ENCODE measurements at regions not wholly inside any gene's neighbourhood (a gene's known extent, or its start where the extent isn't known, plus 50 kb on each side); places are given as distances from the start of the nearest gene placed in this dataset.

DNA sequence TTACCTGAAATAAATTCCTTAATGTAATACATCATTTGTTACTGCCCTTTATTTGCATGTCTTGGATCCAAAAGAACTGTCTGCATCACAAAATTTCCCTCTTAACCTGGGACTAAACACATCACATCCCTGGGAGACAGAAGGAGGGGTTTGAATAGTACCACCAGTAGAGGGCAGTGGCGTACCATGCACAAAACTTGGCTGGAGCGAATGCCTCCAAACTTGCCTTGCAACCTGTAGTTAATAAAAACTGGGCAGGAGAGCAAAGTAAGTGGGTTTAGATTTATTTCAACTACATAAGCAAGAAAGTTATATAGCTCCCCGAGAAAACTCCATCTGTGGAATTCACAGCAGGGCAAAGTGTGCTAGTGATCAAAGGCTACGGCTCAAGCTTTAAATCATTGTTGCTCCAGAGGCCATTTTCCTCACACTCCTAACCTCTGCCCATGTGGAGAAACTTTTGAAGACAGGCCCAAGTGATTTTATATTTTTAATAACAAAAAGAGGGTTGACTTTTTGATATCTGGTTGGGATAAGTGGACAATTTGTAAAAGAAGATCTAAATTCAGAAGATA is 1176.7 kb upstream of the SEL1L start:
- peak; percentile 25 to 59 for DNase-seq (ENCODE audit: low read depth in 1 of 2, low spot score in 1 of 2)
- TF ChIP-seq, protein P1, sequence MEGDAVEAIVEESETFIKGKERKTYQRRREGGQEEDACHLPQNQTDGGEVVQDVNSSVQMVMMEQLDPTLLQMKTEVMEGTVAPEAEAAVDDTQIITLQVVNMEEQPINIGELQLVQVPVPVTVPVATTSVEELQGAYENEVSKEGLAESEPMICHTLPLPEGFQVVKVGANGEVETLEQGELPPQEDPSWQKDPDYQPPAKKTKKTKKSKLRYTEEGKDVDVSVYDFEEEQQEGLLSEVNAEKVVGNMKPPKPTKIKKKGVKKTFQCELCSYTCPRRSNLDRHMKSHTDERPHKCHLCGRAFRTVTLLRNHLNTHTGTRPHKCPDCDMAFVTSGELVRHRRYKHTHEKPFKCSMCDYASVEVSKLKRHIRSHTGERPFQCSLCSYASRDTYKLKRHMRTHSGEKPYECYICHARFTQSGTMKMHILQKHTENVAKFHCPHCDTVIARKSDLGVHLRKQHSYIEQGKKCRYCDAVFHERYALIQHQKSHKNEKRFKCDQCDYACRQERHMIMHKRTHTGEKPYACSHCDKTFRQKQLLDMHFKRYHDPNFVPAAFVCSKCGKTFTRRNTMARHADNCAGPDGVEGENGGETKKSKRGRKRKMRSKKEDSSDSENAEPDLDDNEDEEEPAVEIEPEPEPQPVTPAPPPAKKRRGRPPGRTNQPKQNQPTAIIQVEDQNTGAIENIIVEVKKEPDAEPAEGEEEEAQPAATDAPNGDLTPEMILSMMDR (IDR thresholded peaks at IDR 0.05; ENCODE audit: insufficient read depth, low read length), result peak; percentile 72
- TF ChIP-seq GABPA (IDR thresholded peaks at IDR 0.05; ENCODE audit: low read depth) (no peak), SPI1 (IDR thresholded peaks at IDR 0.05; ENCODE audit: borderline replicate concordance, low read depth) (no peak), POLR2AphosphoS5 (IDR thresholded peaks at IDR 0.05; ENCODE audit: low read depth) (no peak)
- TF ChIP-seq, protein P2, sequence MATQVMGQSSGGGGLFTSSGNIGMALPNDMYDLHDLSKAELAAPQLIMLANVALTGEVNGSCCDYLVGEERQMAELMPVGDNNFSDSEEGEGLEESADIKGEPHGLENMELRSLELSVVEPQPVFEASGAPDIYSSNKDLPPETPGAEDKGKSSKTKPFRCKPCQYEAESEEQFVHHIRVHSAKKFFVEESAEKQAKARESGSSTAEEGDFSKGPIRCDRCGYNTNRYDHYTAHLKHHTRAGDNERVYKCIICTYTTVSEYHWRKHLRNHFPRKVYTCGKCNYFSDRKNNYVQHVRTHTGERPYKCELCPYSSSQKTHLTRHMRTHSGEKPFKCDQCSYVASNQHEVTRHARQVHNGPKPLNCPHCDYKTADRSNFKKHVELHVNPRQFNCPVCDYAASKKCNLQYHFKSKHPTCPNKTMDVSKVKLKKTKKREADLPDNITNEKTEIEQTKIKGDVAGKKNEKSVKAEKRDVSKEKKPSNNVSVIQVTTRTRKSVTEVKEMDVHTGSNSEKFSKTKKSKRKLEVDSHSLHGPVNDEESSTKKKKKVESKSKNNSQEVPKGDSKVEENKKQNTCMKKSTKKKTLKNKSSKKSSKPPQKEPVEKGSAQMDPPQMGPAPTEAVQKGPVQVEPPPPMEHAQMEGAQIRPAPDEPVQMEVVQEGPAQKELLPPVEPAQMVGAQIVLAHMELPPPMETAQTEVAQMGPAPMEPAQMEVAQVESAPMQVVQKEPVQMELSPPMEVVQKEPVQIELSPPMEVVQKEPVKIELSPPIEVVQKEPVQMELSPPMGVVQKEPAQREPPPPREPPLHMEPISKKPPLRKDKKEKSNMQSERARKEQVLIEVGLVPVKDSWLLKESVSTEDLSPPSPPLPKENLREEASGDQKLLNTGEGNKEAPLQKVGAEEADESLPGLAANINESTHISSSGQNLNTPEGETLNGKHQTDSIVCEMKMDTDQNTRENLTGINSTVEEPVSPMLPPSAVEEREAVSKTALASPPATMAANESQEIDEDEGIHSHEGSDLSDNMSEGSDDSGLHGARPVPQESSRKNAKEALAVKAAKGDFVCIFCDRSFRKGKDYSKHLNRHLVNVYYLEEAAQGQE (IDR thresholded peaks at IDR 0.05; ENCODE audit: insufficient replicate concordance, low read depth), result no peak
- Histone ChIP-seq H3K4me3 (replicated peaks; ENCODE audit: insufficient read depth, low read length) (no peak overlapping the region), H3K27ac (replicated peaks) (no peak overlapping the region), H3K27me3 (ENCODE audit: insufficient read depth, poor library complexity, severe bottlenecking) (no peaks in the 10 kb centered on the region)

DNA sequence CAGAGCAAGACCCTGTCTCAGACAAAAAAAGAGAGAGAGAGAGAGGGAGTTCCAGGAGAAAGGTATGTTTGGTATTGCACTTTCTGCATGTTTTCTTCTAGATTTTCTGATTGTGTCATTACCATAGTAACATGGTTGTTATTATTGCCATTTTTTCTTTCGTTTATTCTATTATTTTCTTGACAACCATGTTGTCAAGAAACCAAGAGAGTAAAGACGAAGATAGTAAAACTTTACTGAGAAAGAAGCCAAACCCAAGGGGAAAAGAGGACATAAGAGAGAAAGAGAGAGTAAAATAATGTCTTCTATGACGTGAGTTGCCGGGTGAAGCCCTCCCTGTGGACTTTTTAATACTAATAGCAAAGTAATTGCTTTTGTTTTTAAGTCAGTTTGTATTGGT is 1186.0 kb upstream of the SEL1L start:
- no peak overlapping the region for H3K27ac ChIP-seq (replicated peaks)
- TF ChIP-seq GABPA (IDR thresholded peaks at IDR 0.05; ENCODE audit: low read depth) (no peak), POLR2AphosphoS5 (IDR thresholded peaks at IDR 0.05; ENCODE audit: low read depth) (no peak), SPI1 (IDR thresholded peaks at IDR 0.05; ENCODE audit: borderline replicate concordance, low read depth) (no peak)
- TF ChIP-seq, protein P1 (IDR thresholded peaks at IDR 0.05; ENCODE audit: insufficient read depth, low read length), result no peak
- TF ChIP-seq, protein P2 (IDR thresholded peaks at IDR 0.05; ENCODE audit: insufficient replicate concordance, low read depth), result no peak
- H3K27me3 ChIP-seq (ENCODE audit: insufficient read depth, poor library complexity, severe bottlenecking), result no peaks in the 10 kb centered on the region
- no peak for DNase-seq (ENCODE audit: low read depth in 1 of 2, low spot score in 1 of 2)
- H3K4me3 ChIP-seq (replicated peaks; ENCODE audit: insufficient read depth, low read length), result no peak overlapping the region

DNA sequence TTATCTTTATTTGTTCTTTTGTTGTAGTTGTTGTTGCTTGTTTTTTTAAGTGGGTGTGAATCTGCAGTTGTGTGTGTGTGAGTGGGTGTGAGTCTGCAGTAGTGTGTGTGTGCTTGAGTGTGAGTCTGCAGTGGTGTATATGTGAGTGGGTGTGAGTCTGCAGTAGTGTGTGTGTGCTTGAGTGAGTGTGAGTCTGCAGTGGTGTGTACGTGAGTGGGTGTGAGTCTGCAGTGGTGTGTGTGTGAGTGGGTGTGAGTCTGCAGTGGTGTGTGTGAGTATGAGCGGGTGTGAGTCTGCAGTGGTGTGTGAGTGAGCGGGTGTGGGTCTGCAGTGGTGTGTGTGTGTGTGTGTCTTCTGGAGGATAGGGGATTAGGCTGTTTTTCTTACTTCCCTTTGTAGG is 1186.8 kb upstream of the SEL1L start:
- Histone ChIP-seq H3K27ac (replicated peaks) (no peak overlapping the region), H3K4me3 (replicated peaks; ENCODE audit: insufficient read depth, low read length) (no peak overlapping the region), H3K27me3 (ENCODE audit: insufficient read depth, poor library complexity, severe bottlenecking) (no peaks in the 10 kb centered on the region)
- TF ChIP-seq GABPA (IDR thresholded peaks at IDR 0.05; ENCODE audit: low read depth) (no peak), SPI1 (IDR thresholded peaks at IDR 0.05; ENCODE audit: borderline replicate concordance, low read depth) (no peak), POLR2AphosphoS5 (IDR thresholded peaks at IDR 0.05; ENCODE audit: low read depth) (no peak)
- TF ChIP-seq, protein P1 (IDR thresholded peaks at IDR 0.05; ENCODE audit: insufficient read depth, low read length), result no peak
- TF ChIP-seq, protein P2 (IDR thresholded peaks at IDR 0.05; ENCODE audit: insufficient replicate concordance, low read depth), result no peak
- DNase-seq (ENCODE audit: low read depth in 1 of 2, low spot score in 1 of 2), result no peak
